GM12873 (cell line): ENCODE measurements at regions not wholly inside any gene's neighbourhood (a gene's known extent, or its start where the extent isn't known, plus 50 kb on each side); places are given as distances from the start of the nearest gene placed in this dataset.

ENCODE experiments used
- TF ChIP-seq, protein P1 (sequence below): IDR thresholded peaks from 2 replicates; pipeline ENCODE4 v1.5.1; 2012; ENCODE audit warnings: low read depth, mild to moderate bottlenecking, moderate library complexity, low read length, control low read depth; ENCODE audit not compliant: insufficient read depth; ENCODE audit errors: missing control alignments

DNA sequence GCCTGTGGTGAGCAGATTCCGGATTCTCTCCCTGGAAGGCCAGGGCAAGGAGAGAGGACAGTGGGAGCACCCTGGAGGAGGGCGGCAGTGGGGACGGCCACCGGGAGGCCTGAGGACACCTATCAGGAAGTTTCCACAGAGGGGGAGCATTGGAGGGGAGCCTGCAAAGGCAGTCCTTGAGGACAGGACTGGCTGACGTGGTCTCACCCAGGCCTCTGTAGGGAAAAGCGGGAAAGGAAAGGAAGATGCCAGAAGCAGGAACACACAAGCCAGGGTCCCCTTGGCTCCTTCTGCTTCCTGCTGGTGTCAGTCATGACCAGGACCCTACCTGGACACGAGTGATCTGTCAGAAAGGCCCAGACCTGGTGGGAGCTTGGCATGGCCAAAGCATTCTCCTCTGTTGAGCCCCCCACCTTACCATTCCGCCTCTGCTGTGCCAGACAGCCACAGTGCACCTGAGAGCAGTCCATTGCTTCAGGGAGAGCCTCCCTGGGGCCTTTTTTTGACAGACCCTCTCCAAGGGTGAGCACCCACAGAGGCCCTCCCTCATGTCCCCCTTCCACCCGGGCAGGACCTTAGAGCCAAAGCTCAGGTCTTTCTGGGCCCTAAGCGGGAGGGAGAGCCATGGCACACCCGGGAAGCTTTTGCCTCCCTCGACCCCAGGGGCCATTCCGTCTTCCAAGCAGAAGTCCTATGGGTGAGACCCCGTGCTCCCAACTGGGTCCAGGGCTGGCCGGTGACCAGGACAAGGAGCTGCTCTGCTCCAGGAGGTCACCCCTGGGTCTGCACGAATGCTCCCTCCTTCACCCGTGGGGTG, 333.1 kb downstream of the DYSF start:
- TF ChIP-seq, protein P1, sequence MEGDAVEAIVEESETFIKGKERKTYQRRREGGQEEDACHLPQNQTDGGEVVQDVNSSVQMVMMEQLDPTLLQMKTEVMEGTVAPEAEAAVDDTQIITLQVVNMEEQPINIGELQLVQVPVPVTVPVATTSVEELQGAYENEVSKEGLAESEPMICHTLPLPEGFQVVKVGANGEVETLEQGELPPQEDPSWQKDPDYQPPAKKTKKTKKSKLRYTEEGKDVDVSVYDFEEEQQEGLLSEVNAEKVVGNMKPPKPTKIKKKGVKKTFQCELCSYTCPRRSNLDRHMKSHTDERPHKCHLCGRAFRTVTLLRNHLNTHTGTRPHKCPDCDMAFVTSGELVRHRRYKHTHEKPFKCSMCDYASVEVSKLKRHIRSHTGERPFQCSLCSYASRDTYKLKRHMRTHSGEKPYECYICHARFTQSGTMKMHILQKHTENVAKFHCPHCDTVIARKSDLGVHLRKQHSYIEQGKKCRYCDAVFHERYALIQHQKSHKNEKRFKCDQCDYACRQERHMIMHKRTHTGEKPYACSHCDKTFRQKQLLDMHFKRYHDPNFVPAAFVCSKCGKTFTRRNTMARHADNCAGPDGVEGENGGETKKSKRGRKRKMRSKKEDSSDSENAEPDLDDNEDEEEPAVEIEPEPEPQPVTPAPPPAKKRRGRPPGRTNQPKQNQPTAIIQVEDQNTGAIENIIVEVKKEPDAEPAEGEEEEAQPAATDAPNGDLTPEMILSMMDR = no peak

DNA sequence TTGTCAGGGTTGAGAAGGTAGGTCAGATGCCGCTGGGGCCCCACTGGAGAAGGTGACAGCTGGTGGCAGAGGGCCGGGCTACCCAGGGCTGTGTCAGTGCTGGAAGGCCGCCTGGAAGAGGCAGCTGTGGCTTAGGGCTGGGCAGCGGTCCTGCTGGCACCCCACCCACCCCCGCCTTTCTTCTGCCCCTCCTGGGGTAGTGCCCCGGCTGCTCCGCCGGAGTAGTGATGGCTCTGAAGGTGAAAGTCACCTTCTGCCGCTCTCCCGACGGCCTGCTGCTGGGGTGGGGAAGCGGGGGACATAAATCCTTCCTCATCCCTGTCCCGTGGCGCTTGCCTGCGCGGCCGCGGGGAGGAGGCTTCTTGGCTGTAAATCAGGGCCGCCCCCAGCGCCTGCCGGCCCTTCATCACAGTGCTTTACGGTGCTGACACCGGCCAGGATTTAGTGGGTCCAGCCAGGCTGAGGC, 332.2 kb downstream of the DYSF start:
- TF ChIP-seq, protein P1 = no peak

- TF ChIP-seq, protein P1 = no peak
Observed at GRCh38 chr2:71784734-71785511, 331.6 kb downstream of the DYSF start.

- TF ChIP-seq, protein P1 = no peak
Observed at GRCh38 chr2:71783815-71784214, 330.5 kb downstream of the DYSF start.

GRCh38 chr2:71783215-71783614, 329.9 kb downstream of the DYSF start:
- TF ChIP-seq, protein P1 = no peak

DNA sequence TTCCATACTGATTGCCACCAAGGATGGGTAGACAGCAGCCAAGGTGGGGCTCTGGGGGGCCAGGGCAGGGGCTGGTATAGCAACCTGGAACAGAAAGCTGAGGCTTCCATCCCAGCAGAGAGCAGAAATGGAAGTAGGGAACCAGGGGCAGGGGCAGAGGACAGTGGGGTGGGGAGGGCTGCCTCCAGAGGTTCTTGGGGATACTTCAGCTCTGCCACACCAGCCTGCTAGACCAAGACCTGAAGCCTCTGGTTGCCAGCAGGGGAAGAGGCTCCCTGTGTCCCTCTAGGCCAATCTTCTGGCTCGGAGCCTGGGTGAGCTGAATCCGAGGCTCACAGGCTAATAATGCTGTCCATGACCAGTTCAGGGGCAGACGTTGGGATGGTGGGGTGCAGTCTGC, 329.0 kb downstream of the DYSF start:
- TF ChIP-seq, protein P1 = no peak

DNA sequence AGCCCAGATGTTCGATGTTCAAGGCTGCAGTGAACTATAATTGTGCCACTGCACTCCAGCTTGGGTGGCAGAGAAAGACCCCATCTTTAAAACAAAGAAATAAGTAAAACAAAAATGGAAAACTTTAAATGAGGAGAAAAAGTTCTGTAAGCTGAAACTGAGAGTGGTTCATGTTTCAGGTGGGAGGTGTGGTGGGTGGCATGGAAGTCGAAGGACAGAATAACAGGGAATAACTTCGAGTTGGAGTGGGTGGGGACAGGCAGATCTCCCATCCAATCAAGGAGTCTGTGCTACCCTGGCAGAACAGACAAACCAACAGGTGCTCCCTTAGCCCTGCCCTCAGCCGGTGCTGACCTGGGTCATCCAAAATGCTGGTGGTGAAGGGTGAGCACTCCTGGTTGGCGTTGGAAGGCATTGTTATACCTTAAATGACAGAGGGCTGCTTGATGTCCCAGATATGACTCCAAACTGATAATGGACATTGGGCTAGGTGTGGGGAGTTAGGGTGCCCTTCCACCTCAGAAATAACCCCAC, 328.4 kb downstream of the DYSF start:
- TF ChIP-seq, protein P1 = no peak
